Amniotic epithelial cell (primary cell): ENCODE measurements at regions not wholly inside any gene's neighbourhood (a gene's known extent, or its start where the extent isn't known, plus 50 kb on each side); places are given as distances from the start of the nearest gene placed in this dataset.
"Not testable (repeated sequence)": the region's sequence is repeated elsewhere in the genome, so short reads cannot be mapped to it uniquely, and the experiment has no call there.

ENCODE experiments used
- DNase-seq: peaks from one replicate; pipeline ENCODE4 v3.0.0-alpha.2; 2010; ENCODE audit warnings: low read depth

GRCh38 chr11:23563591-23563990 is 703.3 kb upstream of the CCDC179 start:
- peak; percentile 21 for DNase-seq

DNA sequence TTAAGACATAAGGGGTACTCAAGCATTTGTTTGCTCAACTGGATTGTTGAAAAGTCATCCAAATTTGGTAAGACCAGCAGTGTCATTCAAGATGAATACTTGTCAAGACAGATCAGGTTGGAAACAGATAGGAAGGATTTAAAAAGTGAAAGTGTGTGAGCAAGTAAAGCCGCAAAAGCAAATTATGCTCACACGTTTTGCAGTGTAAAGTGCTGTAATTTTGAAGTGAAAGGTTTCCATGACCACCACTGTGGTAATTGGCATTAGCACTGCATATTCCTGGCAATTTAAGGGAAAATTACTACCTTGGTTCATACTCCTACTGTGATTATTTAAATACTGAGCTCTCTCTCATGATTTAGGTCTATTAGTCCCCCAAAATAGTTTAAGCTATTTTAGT is 704.1 kb upstream of the CCDC179 start:
- DNase-seq: no peak

DNA sequence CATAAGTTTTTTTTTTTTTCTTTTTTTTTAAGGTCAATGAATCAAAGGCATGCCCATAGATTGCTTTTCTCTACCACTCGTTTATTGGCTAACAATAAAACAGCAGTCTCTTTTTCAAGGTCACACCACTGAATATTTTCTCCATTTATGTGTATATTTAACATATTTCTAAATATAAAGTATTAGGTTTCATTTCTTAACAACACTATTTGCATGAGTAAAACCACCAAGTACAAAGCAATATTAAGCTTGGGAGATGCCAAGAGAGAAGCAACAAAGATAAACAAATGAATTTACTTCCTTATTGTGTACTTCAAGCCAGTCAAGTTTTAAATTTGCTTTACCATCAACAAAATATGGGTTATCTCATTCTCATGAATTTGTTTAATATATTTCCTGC is 708.9 kb upstream of the CCDC179 start:
- no peak for DNase-seq

DNA sequence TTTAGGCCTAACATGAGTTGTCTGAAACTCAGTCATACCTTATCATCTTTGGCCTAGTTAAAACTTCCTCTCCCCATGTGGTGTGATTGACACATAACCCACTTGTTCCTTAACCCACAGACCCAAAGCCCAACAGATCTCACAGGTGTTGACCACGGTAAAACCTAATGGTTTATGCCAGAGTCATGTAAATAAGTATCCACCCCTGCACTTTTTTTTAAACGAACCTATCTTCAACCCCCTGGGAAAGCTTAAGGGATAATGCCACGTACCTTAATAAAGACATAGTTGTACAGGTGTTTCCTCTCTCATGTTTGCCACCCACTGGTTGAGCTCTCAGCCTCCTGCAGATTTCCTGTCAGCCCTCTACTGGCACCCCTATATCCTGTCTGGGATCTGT is 709.3 kb upstream of the CCDC179 start:
- DNase-seq: no peak

- no peak for DNase-seq
These were observed 710.6 kb upstream of the CCDC179 start for GRCh38 chr11:23570828-23571227.

DNA sequence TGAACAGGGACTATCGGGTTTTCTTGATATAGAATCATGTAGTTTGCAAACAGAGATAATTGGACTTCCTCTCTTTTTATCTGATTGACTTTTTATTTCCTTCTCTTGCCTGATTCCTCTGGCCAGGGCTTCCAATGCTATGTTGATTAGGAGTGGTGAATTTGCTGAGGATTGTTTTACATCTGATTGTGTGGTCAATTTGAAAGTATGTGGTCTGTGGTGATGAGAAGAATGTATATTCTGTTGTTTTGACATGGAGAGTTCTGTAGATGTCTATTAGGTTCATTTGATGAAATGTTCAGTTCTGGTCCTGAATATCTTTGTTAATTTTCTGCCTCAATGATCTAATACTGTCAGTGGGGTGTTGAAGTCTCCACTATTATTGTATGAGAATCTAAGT is 713.2 kb upstream of the CCDC179 start:
- DNase-seq: no peak

DNA sequence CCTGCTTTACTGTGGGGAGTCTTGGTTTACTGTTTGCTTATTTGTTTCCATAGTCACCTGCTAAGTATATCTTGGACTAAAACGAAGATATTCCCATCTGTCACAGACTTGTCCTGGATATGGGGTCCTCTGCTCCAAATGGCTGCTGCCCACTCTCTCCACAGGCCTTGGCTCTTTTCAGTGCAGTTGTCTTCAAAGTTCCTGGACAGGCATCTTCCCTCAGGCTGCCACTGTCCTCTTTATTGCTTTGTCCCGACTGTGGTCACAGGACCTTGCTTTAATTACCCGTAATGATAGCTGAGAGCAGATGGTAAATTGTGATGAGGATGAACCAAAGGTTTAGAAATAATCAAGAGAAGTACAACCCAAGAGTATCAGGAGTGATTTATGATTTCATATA is 713.9 kb upstream of the CCDC179 start:
- DNase-seq: no peak

DNA sequence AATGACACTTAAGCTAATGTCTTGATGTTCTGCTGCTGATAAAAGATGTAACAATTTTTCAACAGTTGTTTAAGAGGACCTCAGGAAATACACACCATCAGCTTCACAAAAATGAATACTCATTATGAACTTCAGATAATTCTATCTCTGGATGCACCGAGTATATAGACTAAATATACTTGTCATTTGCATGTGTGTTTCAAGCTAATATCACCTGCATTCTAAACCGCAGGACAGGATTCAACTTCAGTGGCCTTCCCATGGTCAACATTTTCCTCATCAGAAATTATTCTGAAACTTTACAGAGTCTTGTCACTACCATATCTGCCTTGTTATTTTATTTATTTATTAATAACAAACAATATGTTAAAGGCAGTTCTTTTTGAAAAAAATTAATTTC is 717.0 kb upstream of the CCDC179 start:
- DNase-seq: no peak

GRCh38 chr11:23585416-23586104 is 725.3 kb upstream of the CCDC179 start:
- no peak for DNase-seq

DNA sequence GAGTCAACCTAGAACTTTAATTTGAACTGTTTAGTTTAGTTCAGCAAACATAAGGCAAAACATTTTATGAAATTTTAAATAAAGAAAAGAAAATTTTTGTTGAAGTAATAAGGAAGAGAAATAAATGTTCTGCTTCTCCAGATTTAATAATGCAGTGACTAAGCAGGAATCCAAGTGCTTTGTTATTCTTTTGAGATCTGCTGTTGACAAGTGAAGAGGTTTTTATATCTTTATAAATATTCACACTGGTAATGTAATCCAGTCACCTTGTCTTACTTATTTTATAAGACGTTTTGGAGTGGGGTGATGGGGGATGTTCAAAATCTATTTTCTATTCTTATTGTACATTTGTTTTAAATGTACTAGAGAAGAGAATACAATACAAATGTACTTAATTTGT is 725.9 kb upstream of the CCDC179 start:
- no peak for DNase-seq

DNA sequence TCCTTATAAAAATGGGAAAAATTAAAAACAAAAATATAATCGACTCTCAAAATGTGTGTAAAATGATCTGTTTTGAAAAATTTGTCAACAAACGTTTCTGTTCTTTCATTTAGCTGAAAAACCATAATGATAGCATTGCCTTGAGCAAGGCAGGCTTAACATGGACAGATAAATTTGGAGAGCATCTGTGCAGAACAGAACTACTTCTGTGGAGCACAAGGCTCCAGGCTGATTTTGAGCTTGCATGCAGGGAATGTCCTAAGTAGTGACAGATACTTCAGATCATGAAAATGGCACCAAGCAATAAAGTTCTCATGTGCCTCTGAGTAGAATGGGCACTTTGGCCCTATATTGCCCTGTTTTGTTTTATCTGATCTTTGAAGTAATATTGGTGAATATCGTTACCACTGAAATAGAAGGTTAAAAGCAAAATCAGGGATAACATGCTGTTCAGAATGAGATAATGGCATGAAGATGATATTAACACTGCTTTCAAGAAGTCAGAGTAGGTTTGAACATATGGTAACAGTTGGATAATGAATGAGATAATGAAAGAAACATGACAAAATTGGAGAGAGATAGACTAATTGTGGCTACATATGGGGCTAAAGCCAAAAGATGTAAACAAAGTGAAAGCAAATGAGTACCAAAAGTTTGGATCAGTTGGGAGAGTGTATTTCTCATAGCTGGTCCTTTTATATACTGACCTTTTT is 730.5 kb upstream of the CCDC179 start:
- DNase-seq: no peak

DNA sequence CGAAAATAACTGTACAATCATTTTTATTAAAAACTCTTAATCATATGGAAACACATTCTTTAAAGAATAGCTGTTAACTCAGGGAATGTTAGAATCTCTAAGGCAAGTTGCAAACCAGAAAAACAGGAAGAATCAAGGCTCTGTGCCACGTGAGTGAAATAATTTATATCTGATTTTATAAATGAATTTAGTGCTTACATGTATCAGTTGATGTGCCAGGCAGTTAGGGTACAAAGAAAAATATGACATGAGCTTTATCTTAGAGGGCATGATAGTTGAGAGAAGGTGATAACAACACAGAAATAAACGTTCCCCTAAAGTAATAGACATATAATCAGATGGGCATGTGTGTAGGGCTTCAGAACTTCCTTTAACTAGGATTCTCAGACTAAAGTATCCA is 734.5 kb upstream of the CCDC179 start:
- no peak for DNase-seq

- peak; percentile 9 for DNase-seq
These were observed 744.7 kb upstream of the CCDC179 start for GRCh38 chr11:23604966-23605365.

- no peak for DNase-seq
These were observed 745.9 kb upstream of the CCDC179 start for GRCh38 chr11:23606191-23606590.

DNA sequence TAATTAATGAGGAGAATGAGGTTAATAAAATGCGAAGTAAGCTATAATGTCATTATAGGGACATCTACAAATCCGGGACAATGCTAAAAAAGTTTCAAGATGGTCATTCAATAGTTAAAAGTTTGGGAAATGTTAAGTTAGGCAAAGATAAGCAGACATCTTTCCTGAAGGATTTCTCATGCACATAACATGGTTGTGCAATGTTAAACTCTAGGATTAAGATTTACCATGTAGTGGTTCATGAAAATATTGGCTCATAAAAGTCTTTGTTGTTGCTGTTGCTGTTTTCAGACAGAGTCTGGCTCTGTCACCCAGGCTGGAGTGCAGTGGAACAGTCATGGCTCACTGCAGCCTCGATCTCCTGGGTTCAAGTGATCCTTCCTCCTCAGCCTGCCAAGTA is 751.5 kb upstream of the CCDC179 start:
- DNase-seq: peak; percentile 56

DNA sequence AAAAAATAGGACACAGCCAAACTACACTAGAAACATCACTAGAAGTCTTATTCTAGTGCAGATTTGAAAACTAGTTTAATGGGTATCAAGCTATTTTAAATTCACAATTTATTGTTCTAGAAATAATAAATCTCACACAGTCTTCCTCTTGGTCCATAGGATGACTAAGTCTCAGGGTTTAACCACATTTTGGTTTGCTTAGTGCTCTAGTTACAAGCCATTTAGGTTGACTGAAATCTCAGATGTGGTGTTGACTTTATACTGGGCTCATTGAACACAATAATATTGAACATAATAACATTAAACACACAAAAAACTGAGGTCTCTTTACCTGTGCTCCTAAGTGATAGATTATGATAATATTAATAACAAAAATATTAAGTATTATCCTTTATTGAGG is 760.3 kb upstream of the CCDC179 start:
- no peak for DNase-seq

GRCh38 chr11:23632293-23632692 is 772.0 kb upstream of the CCDC179 start:
- DNase-seq: no peak

GRCh38 chr11:23644443-23644842 is 784.2 kb upstream of the CCDC179 start:
- DNase-seq: no peak

DNA sequence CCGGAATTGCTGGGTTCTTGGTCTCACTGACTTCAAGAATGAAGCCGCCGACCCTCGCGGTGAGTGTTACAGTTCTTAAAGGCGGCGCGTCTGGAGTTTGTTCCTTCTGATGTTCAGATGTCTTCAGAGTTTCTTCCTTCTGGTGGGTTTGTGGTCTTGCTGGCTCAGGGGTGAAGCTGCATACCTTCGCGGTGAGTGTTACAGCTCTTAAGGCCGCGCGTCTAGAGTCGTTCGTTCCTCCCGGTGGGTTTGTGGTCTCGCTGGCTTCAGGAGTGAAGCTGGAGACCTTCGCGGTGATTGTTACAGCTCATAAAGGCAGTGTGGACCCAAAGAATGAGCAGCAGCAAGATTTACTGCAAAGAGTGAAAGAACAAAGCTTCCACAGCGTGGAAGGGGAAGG is 792.1 kb upstream of the CCDC179 start:
- DNase-seq: not testable (repeated sequence)

DNA sequence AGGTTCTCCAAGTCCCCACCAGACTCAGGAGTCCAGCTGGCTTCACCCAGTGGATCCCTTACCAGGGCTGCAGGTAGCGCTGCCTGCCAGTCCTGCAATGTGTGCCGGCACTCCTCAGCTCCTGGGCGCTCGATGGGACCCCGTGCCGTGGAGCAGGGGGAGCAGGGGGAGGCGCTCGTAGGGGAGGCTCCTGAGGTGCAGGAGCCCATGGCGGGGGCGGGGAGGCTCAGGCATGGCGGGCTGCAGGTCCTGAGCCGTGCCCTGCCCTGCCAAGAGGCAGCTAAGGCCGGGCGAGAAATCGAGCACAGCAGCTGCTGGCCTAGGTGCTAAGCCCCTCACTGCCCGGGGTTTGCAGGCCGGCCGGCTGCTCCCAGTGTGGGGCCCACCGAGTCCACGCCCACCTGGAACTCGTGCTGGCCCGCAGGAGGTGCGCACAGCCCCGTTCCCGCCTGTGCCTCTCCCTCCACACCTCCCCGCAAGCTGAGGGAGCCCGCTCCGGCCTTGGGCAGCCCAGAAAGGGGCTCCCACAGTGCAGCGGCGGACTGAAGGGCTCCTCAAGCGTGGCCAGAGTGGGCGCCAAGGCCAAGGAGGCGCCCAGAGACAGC is 792.9 kb upstream of the CCDC179 start:
- no peak for DNase-seq

- no peak for DNase-seq
These were observed 808.0 kb upstream of the CCDC179 start for GRCh38 chr11:23668324-23668723.

DNA sequence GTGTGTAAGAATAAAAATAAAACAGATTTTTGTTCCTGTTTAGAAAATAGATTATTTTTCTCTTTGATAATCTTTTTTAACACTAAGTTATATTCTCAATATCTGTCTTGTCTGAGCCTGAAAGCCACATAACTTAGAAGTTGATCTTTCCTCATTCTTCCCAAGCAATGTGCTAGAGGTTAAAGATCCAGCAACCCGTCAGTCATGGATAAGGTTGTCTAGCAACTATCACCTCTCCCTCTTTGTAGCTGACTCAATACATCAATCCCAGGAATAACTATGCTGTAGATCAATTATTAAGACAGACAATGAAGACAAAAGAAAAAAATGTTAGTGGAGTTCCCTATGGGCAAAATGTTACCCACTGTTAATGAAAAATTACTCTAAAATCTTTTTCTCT is 813.1 kb upstream of the CCDC179 start:
- DNase-seq: peak; percentile 3

DNA sequence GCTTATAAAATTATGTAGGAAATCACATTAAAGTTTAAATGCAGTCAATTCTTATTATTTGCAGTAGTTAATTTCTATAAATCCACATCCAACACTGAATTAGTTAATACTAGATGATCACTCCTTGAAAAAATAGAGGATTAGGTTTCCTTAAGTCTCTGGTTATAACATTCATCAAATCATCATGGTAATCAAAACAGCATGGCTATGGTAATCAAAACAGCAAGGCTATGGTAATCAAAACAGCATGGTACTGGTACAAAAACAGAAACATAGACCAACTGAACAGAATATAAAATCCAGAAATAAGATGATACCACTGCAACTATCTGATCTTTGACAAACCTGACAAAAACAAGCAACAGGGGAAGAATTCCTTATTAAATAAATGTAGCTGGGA is 814.6 kb upstream of the CCDC179 start:
- DNase-seq: no peak

DNA sequence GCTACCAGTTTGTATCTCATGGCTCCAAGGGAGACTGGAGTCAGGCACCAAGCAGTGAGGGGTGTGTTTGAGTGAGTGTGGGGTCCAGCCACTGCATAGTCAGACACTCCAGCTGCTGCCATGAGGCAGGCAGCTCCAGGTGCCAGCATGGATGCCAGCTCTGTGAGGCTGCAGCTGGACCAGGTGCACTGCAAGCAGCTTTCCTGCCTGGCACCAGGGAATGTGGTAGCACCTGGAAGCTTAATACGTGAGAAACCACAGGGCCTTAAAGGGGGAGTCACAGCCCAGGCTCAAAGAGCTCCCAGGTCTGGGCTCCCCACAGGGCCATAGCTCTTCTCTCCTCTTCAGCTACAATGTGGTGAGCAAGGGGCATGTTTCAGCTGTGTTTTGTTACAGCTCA is 817.8 kb upstream of the LUZP2 start:
- DNase-seq: no peak
